CD4-positive, alpha-beta T cell treated with Interleukin-21 for 1 hour (primary cell): ENCODE measurements at regions not wholly inside any gene's neighbourhood (a gene's known extent, or its start where the extent isn't known, plus 50 kb on each side); places are given as distances from the start of the nearest gene placed in this dataset.

Source experiments
- DNase-seq: peaks from one replicate; pipeline ENCODE4 v3.0.0-alpha.2; 2020

GRCh38 chr14:82067221-82067875 is 533.7 kb upstream of the SEL1L start:
- DNase-seq = no peak

GRCh38 chr14:82070040-82070439 is 536.4 kb upstream of the SEL1L start:
- DNase-seq = no peak

- DNase-seq = no peak
Observed at GRCh38 chr14:82070753-82071152, 537.1 kb upstream of the SEL1L start.

GRCh38 chr14:82073547-82073946 is 539.9 kb upstream of the SEL1L start:
- no peak for DNase-seq

- DNase-seq = no peak
Observed at GRCh38 chr14:82075566-82075965, 541.9 kb upstream of the SEL1L start.

GRCh38 chr14:82079553-82079952 is 545.9 kb upstream of the SEL1L start:
- no peak for DNase-seq

- DNase-seq = no peak
Observed at GRCh38 chr14:82080370-82080769, 546.7 kb upstream of the SEL1L start.

GRCh38 chr14:82084813-82085212 is 551.2 kb upstream of the SEL1L start:
- no peak for DNase-seq

- no peak for DNase-seq
Observed at GRCh38 chr14:82091097-82091496, 557.4 kb upstream of the SEL1L start.

GRCh38 chr14:82094829-82095345 is 561.2 kb upstream of the SEL1L start:
- no peak for DNase-seq

- DNase-seq = no peak
Observed at GRCh38 chr14:82104013-82104412, 570.4 kb upstream of the SEL1L start.

GRCh38 chr14:82112210-82112839 is 578.7 kb upstream of the SEL1L start:
- DNase-seq = no peak

GRCh38 chr14:82113007-82113406 is 579.4 kb upstream of the SEL1L start:
- no peak for DNase-seq

GRCh38 chr14:82113710-82114109 is 580.1 kb upstream of the SEL1L start:
- DNase-seq = no peak

GRCh38 chr14:82116721-82117120 is 583.1 kb upstream of the SEL1L start:
- DNase-seq = no peak

- DNase-seq = no peak
Observed at GRCh38 chr14:82122655-82123054, 589.0 kb upstream of the SEL1L start.

GRCh38 chr14:82124511-82124910 is 590.9 kb upstream of the SEL1L start:
- DNase-seq = no peak

GRCh38 chr14:82126006-82126405 is 592.4 kb upstream of the SEL1L start:
- no peak for DNase-seq

GRCh38 chr14:82134411-82134810 is 600.8 kb upstream of the SEL1L start:
- DNase-seq = no peak

GRCh38 chr14:82138431-82138830 is 604.8 kb upstream of the SEL1L start:
- no peak for DNase-seq

GRCh38 chr14:82146846-82147245 is 613.2 kb upstream of the SEL1L start:
- no peak for DNase-seq

- no peak for DNase-seq
Observed at GRCh38 chr14:82153689-82154088, 620.0 kb upstream of the SEL1L start.

GRCh38 chr14:82159624-82160023 is 626.0 kb upstream of the SEL1L start:
- DNase-seq = no peak

GRCh38 chr14:82180139-82180538 is 646.5 kb upstream of the SEL1L start:
- no peak for DNase-seq

- no peak for DNase-seq
Observed at GRCh38 chr14:82182646-82183045, 649.0 kb upstream of the SEL1L start.
